SK-N-SH treated with all-trans-retinoic acid at 6 μM for 48 hours (cell line): ENCODE measurements at regions not wholly inside any gene's neighbourhood (a gene's known extent, or its start where the extent isn't known, plus 50 kb on each side); places are given as distances from the start of the nearest gene placed in this dataset.

Experiments
- ATAC-seq: fragments of 200-7000 bp; cut with Tn5 transposase; 3 replicates; pipeline ENCODE4 v1.9.1; 2020; ENCODE audit warnings: mild to moderate bottlenecking, moderate library complexity
- ARNTL ChIP-seq: fragments of 450-650 bp; formaldehyde crosslinking; IDR thresholded peaks from 2 replicates; pipeline ENCODE4 v1.5.0; 2020; ENCODE audit warnings: low read depth, mild to moderate bottlenecking, moderate library complexity, borderline replicate concordance
- BACH2 ChIP-seq: fragments of 250-450 bp; sonication (Bioruptor Pico); IDR thresholded peaks from 2 replicates; pipeline ENCODE4 v1.9.0; 2021; ENCODE audit warnings: mild to moderate bottlenecking, borderline replicate concordance
- CREB5 ChIP-seq: fragments of 250-450 bp; sonication (Bioruptor Pico); IDR thresholded peaks from 2 replicates; pipeline ENCODE4 v1.5.1; 2020; ENCODE audit warnings: low read depth, mild to moderate bottlenecking, moderate library complexity
- CSDC2 ChIP-seq: fragments of 250-450 bp; sonication (Bioruptor Pico); IDR thresholded peaks from 2 replicates; pipeline ENCODE4 v1.5.0; 2020; ENCODE audit warnings: mild to moderate bottlenecking, moderate library complexity
- ESRRG ChIP-seq: fragments of 250-450 bp; sonication (Bioruptor Pico); IDR thresholded peaks from 2 replicates; pipeline ENCODE4 v1.6.1; 2021; ENCODE audit warnings: mild to moderate bottlenecking
- GLIS3 ChIP-seq: fragments of 250-450 bp; sonication (Bioruptor Pico); IDR thresholded peaks from 2 replicates; pipeline ENCODE4 v1.5.0; 2020; ENCODE audit warnings: mild to moderate bottlenecking, moderate library complexity
- OSR1 ChIP-seq: fragments of 250-450 bp; sonication (Bioruptor Pico); IDR thresholded peaks from 2 replicates; pipeline ENCODE4 v1.8.0; 2022; ENCODE audit warnings: moderate library complexity, mild to moderate bottlenecking, inconsistent platforms
- PATZ1 ChIP-seq: fragments of 250-450 bp; sonication (Bioruptor Pico); IDR thresholded peaks from 2 replicates; pipeline ENCODE4 v1.8.0; 2020; ENCODE audit warnings: mild to moderate bottlenecking, moderate library complexity, borderline replicate concordance
- POU6F1 ChIP-seq: fragments of 250-450 bp; sonication (Bioruptor Pico); IDR thresholded peaks from 2 replicates; pipeline ENCODE4 v1.8.0; 2021; ENCODE audit warnings: low read depth, mild to moderate bottlenecking, moderate library complexity, borderline replicate concordance
- PPARA ChIP-seq: fragments of 250-450 bp; sonication (Bioruptor Pico); IDR thresholded peaks from 2 replicates; pipeline ENCODE4 v1.5.0; 2020; ENCODE audit warnings: mild to moderate bottlenecking, borderline replicate concordance
- TCF4 ChIP-seq: fragments of 250-450 bp; sonication (Bioruptor Pico); IDR thresholded peaks from 2 replicates; pipeline ENCODE4 v1.8.0; 2021; ENCODE audit warnings: mild to moderate bottlenecking, moderate library complexity, borderline replicate concordance
- ZFP3 ChIP-seq: fragments of 250-450 bp; sonication (Bioruptor Pico); IDR thresholded peaks from 2 replicates; pipeline ENCODE4 v1.5.0; 2020; ENCODE audit warnings: mild to moderate bottlenecking, moderate library complexity
- ZFP30 ChIP-seq: fragments of 450-650 bp; formaldehyde crosslinking; IDR thresholded peaks from 2 replicates; pipeline ENCODE4 v1.5.0; 2022; ENCODE audit warnings: mild to moderate bottlenecking, moderate library complexity
- ZNF565 ChIP-seq: fragments of 450-650 bp; formaldehyde crosslinking; conservative IDR thresholded peaks from 2 replicates; pipeline ENCODE4 v1.5.0; 2020; ENCODE audit warnings: low read depth, mild to moderate bottlenecking, moderate library complexity
- ZNF70 ChIP-seq: fragments of 450-650 bp; formaldehyde crosslinking; IDR thresholded peaks from 2 replicates; pipeline ENCODE4 v1.5.0; 2020; ENCODE audit warnings: mild to moderate bottlenecking, moderate library complexity
- ZNF8 ChIP-seq: fragments of 450-650 bp; formaldehyde crosslinking; IDR thresholded peaks from 2 replicates; pipeline ENCODE4 v1.5.0; 2020; ENCODE audit warnings: mild to moderate bottlenecking, moderate library complexity
- TF ChIP-seq, protein P1 (sequence below): fragments of 250-450 bp; sonication (Bioruptor Pico); IDR thresholded peaks from 2 replicates; pipeline ENCODE4 v1.5.0; 2020; ENCODE audit warnings: mild to moderate bottlenecking, moderate library complexity

- TF ChIP-seq PATZ1 (CRISPR knock-in tag): no peak
- TF ChIP-seq BACH2 (CRISPR knock-in tag): no peak
- no peak for TF ChIP-seq ZFP30
- no peak for ATAC-seq
Observed at GRCh38 chr20:58146081-58146745, 82.2 kb downstream of the ANKRD60 start.

- TF ChIP-seq ESRRG (CRISPR knock-in tag) (no peak), CREB5 (CRISPR knock-in tag) (no peak), GLIS3 (CRISPR knock-in tag) (no peak), OSR1 (CRISPR knock-in tag) (no peak), TCF4 (CRISPR knock-in tag) (no peak), CSDC2 (CRISPR knock-in tag) (no peak), ZFP3 (no peak), POU6F1 (no peak), PATZ1 (CRISPR knock-in tag) (no peak)
- ATAC-seq: no peak
Observed at GRCh38 chr20:58145506-58146080, 82.9 kb downstream of the ANKRD60 start.

- TF ChIP-seq GLIS3 (CRISPR knock-in tag): no peak
- TF ChIP-seq ARNTL (CRISPR knock-in tag): no peak
- no peak for TF ChIP-seq POU6F1
- TF ChIP-seq, protein P1, sequence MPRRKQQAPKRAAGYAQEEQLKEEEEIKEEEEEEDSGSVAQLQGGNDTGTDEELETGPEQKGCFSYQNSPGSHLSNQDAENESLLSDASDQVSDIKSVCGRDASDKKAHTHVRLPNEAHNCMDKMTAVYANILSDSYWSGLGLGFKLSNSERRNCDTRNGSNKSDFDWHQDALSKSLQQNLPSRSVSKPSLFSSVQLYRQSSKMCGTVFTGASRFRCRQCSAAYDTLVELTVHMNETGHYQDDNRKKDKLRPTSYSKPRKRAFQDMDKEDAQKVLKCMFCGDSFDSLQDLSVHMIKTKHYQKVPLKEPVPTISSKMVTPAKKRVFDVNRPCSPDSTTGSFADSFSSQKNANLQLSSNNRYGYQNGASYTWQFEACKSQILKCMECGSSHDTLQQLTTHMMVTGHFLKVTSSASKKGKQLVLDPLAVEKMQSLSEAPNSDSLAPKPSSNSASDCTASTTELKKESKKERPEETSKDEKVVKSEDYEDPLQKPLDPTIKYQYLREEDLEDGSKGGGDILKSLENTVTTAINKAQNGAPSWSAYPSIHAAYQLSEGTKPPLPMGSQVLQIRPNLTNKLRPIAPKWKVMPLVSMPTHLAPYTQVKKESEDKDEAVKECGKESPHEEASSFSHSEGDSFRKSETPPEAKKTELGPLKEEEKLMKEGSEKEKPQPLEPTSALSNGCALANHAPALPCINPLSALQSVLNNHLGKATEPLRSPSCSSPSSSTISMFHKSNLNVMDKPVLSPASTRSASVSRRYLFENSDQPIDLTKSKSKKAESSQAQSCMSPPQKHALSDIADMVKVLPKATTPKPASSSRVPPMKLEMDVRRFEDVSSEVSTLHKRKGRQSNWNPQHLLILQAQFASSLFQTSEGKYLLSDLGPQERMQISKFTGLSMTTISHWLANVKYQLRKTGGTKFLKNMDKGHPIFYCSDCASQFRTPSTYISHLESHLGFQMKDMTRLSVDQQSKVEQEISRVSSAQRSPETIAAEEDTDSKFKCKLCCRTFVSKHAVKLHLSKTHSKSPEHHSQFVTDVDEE (CRISPR knock-in tag): no peak
- TF ChIP-seq ZNF8: no peak
- ATAC-seq: no peak
Observed at GRCh38 chr20:58144096-58144495, 84.4 kb downstream of the ANKRD60 start.

DNA sequence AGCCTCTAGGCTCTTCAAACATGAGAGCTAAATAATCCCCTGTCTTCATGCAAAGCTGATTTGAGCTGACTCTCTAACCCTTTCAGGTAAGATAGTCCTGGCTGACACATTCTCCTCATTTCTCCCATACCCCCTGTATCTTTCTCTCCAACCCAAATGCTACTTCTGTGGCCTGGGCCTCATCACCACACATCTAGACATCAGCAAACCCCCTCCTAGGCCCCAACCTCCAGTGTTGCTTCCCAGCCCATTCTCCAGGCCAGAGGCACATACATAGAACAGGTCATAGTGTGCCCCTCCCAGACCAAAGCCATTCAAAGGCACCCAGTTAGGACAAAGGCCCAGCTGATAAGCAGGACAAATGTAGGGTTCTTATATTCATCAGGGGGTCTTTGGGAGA is 84.9 kb downstream of the ANKRD60 start:
- TF ChIP-seq GLIS3 (CRISPR knock-in tag): no peak
- TF ChIP-seq ZNF565: no peak
- TF ChIP-seq PATZ1 (CRISPR knock-in tag): no peak
- no peak for TF ChIP-seq CSDC2 (CRISPR knock-in tag)
- TF ChIP-seq TCF4 (CRISPR knock-in tag): no peak
- no peak for TF ChIP-seq ESRRG (CRISPR knock-in tag)
- no peak for TF ChIP-seq CREB5 (CRISPR knock-in tag)
- TF ChIP-seq PPARA (CRISPR knock-in tag): no peak
- TF ChIP-seq ZFP30: no peak
- no peak for TF ChIP-seq ARNTL (CRISPR knock-in tag)
- TF ChIP-seq ZNF70 (CRISPR knock-in tag): no peak
- no peak for TF ChIP-seq BACH2 (CRISPR knock-in tag)
- TF ChIP-seq ZNF8: no peak
- no peak for ATAC-seq
